SKM-1 treated with dmso at 0.1 percent for 144 hours (cell line): ENCODE measurements at regions not wholly inside any gene's neighbourhood (a gene's known extent, or its start where the extent isn't known, plus 50 kb on each side); places are given as distances from the start of the nearest gene placed in this dataset.

Experiments used
- DNase-seq: peaks from one replicate; lab custom pipeline; 2025; ENCODE audit not compliant: unreplicated experiment; lab: John Stamatoyannopoulos, UW

DNA sequence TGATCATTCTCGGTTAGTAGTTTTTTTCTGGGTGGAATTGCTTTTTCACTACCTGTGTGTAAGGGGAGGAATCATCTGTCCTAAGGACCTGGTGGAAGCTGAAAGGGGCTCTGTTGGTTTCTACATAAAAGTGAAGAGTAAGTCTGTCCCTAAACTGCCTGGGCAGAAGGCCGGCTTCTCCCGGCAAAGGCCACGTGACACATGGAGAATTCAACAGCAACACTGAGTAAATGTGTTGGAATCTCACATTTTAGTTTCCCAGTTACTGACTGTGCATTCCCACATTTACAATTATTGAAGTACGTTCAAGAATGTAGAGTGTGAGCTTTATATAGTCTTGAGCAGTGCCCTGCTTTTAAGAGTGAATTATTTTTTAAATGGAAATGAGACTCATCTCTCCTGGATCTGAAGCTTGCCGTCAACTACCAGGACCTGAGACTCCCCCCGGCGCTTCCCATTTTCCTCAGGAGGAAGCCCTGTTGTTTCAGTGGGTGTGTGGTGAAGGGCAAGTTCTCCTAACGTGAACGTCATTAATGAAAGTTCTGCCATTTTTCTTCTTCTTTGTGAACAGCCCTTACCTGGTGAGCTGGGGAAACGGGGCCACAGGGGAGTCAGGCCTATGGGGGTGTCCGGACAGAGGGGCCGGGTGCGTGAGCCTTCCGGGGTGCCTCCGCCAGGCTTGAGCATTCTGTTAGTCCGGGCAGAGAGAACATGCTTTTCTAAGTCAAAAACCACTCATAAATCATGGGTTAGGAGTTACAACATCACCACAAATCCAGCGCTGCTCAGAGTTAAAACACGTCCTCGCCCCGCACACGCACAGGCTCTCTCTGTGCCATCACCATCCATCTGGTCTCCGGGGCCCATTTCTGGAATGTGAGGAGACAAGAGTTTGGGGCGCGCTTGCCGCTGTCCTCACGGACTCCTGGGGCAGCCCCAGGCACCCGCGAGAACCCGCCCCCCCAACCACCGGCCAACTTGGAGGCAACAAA lies 56.6 kb upstream of the SMOC2 start:
- no peak for DNase-seq

DNA sequence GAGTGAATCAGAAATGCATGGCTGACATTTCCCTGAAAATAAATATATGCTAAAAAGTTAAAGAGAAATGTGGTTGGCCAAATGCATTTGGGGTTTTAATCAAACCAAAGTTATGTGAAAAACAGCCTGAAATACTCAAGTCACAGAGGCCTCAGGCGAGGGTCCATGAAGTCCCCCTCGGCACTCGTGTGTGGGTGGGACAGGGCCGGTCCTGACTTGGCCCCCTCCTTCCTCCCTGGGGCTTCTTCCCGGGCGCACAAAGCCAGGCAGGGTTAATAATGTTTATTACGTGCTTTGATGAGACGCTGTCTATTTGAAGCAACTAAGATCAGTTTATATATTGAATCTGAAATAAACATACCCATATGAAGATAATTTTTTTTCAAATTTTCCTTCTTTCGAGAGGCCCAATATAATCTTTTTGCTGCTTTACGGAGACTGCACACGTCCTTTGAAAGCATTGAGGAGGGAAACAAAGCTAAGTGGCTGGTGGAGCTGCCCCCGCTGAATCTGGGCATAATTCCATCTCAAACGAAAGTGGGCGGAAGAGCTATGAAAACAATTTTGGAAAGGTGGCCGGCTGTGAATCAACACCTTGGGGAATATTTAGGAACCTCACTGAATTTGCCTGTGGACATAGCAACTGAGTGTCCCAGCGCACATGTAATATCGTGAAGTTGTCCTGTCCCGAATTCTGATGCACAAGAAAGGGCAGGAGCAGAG lies 55.8 kb upstream of the SMOC2 start:
- no peak for DNase-seq

DNA sequence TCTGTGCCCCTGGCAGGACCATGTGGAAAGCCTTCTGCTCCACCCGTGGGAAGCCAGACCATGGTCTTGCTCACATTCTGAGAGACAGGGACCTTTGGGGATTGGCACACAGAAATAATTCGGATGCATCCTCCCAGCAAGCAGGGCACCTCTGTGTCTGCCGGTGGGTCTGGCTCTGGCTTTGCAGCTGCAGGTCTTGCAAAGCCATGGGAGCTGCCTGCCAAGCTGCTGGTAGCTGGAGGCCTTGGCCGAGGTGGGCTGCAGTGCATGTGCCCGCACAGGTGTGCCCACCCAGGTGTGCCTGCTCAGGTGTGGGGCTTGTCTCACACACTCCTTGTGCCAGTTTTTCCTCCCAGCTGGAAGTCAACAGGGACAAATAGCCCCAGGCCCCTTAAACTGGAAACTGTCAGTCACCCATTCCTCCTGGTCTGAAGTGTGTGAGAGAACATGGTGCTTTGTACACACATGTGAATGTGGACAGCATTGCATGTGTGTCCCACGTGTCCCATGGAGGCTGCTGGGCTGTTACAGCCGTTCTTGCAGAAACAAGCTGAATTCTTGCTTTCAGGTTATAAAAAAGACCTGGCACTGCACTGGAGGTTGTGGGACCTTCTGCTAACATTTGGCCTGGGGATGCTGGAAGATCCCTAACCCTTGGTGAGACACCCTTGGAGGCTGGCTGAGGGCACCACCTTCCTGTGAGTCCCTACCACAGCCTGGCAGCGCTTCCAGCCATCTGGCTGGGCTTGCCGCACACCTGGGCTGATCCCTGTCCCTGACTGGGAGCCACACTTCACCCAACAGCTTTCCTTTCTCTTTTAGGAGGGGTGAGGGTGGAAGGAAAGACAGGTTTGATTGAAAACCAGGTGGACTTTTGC lies 54.9 kb upstream of the SMOC2 start:
- no peak for DNase-seq

DNA sequence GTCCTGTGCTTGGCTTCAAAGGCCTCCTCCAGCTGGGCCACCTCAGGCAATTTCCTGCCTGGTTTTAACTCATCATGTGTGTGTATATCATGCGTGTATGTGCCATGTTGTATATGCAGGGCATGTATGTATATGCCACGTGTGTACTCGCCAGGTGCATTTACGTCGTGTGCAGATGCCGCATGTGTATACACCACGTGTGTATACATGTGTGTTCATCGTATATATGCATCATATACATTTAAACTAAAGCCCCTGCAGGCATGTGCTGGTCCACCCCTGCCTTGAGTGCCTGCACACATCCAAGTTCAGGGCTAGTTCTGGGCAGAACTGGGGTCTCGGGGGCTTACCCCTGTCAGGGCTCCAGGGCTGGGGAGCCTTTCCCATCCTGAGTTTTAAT lies 54.0 kb upstream of the SMOC2 start:
- DNase-seq = no peak

DNA sequence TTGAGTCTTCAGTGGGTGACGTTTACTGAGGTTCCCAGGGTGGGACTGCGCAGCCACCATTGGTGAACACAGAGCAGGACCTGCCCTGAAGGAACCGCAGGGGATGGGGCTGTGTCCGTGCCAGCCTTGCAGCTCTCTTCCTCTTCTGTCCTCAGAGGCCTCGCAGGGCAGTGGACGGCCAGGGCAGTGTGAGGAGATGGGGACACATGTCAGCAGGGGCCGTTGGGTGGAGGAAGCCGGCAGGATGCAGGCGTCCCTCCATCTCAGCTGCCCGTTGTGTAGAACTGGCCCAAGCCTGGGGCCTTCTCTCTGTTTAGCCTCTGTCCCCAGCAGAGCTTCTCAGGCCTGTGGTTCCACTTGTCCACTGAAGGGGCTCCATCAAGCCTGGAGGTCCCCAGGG lies 53.6 kb upstream of the SMOC2 start:
- no peak for DNase-seq

DNA sequence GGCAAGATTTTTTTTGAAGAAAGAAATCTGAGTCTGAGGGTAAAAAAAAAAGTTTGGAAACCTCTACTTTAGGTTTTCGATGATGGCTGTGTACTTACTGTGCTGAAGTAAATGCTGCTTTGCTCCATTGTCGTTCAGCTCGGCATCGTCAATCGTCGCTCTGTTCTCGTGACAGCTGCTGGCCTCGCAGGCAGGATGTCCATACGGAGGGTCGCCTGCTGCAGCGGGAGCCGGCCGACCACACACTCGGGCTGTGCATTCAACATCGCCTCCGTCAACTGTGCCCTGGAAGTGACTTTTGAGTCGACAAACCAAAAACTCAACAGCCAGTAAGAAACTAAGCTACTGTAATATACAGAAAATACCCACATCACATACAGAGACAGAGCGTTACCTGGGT lies 53.1 kb upstream of the SMOC2 start:
- DNase-seq = peak; percentile 49

DNA sequence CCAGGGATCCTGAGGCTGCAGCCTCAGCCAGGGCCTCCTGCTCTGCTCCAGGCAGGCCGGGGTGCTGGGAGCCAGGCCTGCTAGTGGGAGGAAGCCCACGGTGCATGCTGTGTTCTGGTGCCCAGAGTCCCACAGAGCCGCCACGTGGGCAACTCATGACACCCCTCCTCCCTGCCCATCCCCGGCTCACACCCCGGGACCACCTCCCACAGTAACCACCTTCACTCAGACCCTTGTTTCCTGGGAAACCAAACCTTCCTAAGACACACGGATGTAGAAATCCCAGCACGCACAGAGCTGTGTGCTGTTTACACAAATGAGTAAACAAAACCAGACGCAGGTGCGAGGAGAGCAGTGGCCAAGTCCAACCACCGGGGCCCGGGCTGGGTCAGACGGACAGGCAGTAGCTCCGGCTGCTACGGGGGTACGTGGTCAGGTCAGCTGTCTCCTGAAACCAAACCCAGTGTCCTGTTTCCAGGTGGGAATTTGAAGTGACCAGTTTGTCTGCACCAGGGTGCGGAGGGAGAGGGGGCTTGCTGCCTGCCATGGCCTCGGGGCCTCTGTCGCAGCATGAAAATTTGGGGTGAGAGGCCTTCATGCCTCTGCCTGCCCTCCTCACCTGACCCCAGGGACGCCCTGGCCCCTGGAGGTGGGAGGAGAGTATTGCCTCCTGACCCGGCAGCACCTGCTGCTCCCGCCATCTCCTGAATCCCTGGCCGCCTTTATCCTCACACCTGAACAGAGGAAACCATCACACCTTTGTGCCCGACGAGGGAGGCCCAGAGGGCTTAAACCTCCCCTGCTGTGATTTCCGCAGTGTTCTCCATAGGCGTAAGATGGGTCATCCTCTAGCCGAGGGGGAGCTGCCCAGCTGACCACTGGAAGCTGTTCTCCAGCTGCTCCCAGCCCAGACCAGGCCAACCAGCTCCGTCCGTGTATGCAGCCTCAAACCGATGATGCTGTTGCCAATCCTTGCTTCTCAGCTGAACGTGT lies 52.0 kb upstream of the SMOC2 start:
- DNase-seq = no peak

DNA sequence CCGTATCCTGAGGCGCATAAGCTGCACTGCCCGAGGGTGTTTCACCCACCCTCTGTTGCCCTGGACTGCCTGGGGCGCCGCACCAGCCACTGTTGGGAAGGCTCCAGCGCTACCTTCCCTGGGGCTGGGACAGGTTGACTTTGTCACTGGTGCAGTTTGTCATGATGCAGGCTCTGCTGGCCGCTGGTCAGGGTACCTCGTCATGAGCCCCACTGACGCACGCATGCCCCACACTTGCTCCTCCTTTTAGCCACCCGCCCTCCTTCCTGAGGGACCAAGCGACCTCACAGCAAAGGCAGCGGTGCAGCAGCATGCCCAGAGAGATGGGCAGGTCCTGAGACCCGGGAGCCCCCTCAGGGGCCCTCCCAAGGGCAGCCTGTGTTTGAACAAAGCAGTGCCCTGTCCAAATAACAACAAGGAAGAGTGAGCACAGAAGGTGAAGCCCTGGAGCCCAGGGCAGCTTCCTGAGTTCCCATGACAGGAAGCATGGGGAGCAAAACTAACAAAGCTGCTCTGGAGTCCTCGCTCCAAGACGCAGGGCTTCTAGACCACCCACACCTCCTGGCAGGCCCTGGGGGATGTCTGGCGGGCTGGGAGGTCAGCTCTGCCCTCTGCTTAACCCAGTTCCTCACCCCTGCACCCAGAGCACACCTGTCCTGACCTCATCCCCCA lies 50.1 kb upstream of the SMOC2 start:
- DNase-seq = no peak
